Testis (tissue), 2 donors: ENCODE measurements at regions not wholly inside any gene's neighbourhood (a gene's known extent, or its start where the extent isn't known, plus 50 kb on each side); places are given as distances from the start of the nearest gene placed in this dataset.

Experiments used
- DNase-seq: peaks from one replicate; pipeline ENCODE4 v3.0.0-alpha.2; 2019
- H3K27ac ChIP-seq, 2 donors: fragments of 200-600 bp; sonication (generic); one replicate each; pipeline ENCODE4 v1.5.1; 2019
- H3K27me3 ChIP-seq: fragments of 200-600 bp; sonication (generic); one replicate; pipeline ENCODE4 v1.5.1; 2019
- H3K36me3 ChIP-seq: fragments of 200-600 bp; sonication (generic); one replicate; pipeline ENCODE4 v1.5.1; 2017; ENCODE audit warnings: low read depth; ENCODE audit errors: missing control alignments
- H3K4me1 ChIP-seq: fragments of 200-600 bp; sonication (generic); one replicate; pipeline ENCODE4 v1.5.1; 2019
- H3K4me3 ChIP-seq, 2 donors: fragments of 200-600 bp; sonication (generic); one replicate each; pipeline ENCODE4 v1.5.1; 2017 to 2019
- H3K9me3 ChIP-seq: fragments of 200-600 bp; sonication (generic); one replicate; pipeline ENCODE4 v1.5.1; 2017
- CTCF ChIP-seq, 3 experiments: fragments of 450-650 bp in 2 of 3; fragments of 200-600 bp in 1 of 3; sonication (generic) in 1 of 3; IDR thresholded peaks; one replicate each; pipeline ENCODE4 v1.5.1; 2016 to 2019; ENCODE audit warnings: antibody characterized with exemption in 3 of 3, mild to moderate bottlenecking in 2 of 3, moderate library complexity in 1 of 3
- POLR2A ChIP-seq: fragments of 450-650 bp; IDR thresholded peaks from one replicate; pipeline ENCODE4 v1.6.1; 2017; ENCODE audit warnings: antibody characterized with exemption, mild to moderate bottlenecking, moderate library complexity
- WGBS, 2 donors: methylation state at CpG; one replicate each; pipeline ENCODE4 v1.1.5; 2018; 5-methylcytosine and 5-hydroxymethylcytosine counted together
- intact Hi-C: fragments of 100-400 bp; cut with DNase I; formaldehyde crosslinking; loops from one replicate; pipeline ENCODE4 v1.15.1; 2023; ENCODE audit warnings: low total_unique reads

GRCh38 chr22:49408102-49408836 is 419.4 kb downstream of the BRD1 start:
- intact Hi-C loops = no loop called here
- 52 to 58% methylated on average over 8 of the region's 8 CpGs for WGBS, 2 donors
- no peak overlapping the region for H3K27ac ChIP-seq
- no peak overlapping the region for H3K4me3 ChIP-seq
- DNase-seq = no peak
- TF ChIP-seq CTCF (IDR thresholded peaks at IDR 0.05) = no peak
- TF ChIP-seq POLR2A = no peak
- no peaks in the 10 kb centered on the region for H3K4me1 ChIP-seq
- H3K9me3 ChIP-seq = no peaks in the 10 kb centered on the region
- H3K27me3 ChIP-seq = no peaks in the 10 kb centered on the region
- no peaks in the 10 kb centered on the region for H3K36me3 ChIP-seq

- Histone ChIP-seq H3K27me3 (no peaks in the 10 kb centered on the region), H3K4me3 (no peak overlapping the region), H3K36me3 (no peaks in the 10 kb centered on the region), H3K4me1 (no peaks in the 10 kb centered on the region), H3K9me3 (no peaks in the 10 kb centered on the region), H3K27ac (no peak overlapping the region)
- intact Hi-C loops = no loop called here
- DNase-seq = no peak
- 83 to 89% methylated on average over 8 to 19 of the region's 19 CpGs for WGBS, 2 donors
- TF ChIP-seq CTCF (IDR thresholded peaks at IDR 0.05) = no peak
- TF ChIP-seq POLR2A = no peak
Observed at GRCh38 chr22:49406879-49407587, 420.6 kb downstream of the BRD1 start.

- no peak for DNase-seq
- H3K36me3 ChIP-seq = no peaks in the 10 kb centered on the region
- 49 to 53% methylated on average over 14 of the region's 14 CpGs for whole genome bisulfite sequencing, 2 donors
- H3K9me3 ChIP-seq = no peaks in the 10 kb centered on the region
- no peaks in the 10 kb centered on the region for H3K4me1 ChIP-seq
- no peaks in the 10 kb centered on the region for H3K27me3 ChIP-seq
- no peak overlapping the region for H3K27ac ChIP-seq
- intact Hi-C loops = no loop called here
- no peak overlapping the region for H3K4me3 ChIP-seq
- TF ChIP-seq CTCF (IDR thresholded peaks at IDR 0.05) = no peak
- no peak for TF ChIP-seq POLR2A
Observed at GRCh38 chr22:49406047-49406650, 421.5 kb downstream of the BRD1 start.

- Histone ChIP-seq H3K9me3 (no peaks in the 10 kb centered on the region), H3K27ac (no peak overlapping the region), H3K4me3 (no peak overlapping the region), H3K27me3 (no peaks in the 10 kb centered on the region), H3K36me3 (no peaks in the 10 kb centered on the region), H3K4me1 (no peaks in the 10 kb centered on the region)
- peak; percentile 5 for DNase-seq
- WGBS, 2 donors = 52 to 64% methylated on average over 3 of the region's 3 CpGs
- intact Hi-C loops = no loop called here
- TF ChIP-seq POLR2A = no peak
- no peak for TF ChIP-seq CTCF (IDR thresholded peaks at IDR 0.05)
Observed at GRCh38 chr22:49405590-49405989, 422.1 kb downstream of the BRD1 start.
